Mesothelial cell of epicardium (in vitro differentiated cells): ENCODE measurements at regions not wholly inside any gene's neighbourhood (a gene's known extent, or its start where the extent isn't known, plus 50 kb on each side); places are given as distances from the start of the nearest gene placed in this dataset.
A peak's percentile ranks its signal among the peaks of the same experiment; 100 is the strongest.
"Not testable (repeated sequence)": the region's sequence is repeated elsewhere in the genome, so short reads cannot be mapped to it uniquely, and the experiment has no call there.

Source experiments
- DNase-seq, 2 experiments: peaks; one replicate each; pipeline ENCODE4 v3.0.0; 2021; ENCODE audit warnings: low spot score in 2 of 2; ENCODE audit not compliant: unreplicated experiment in 2 of 2
- H3K27ac Mint-ChIP-seq: 2 replicates; pipeline ENCODE4 v1.8.0; 2021; ENCODE audit warnings: mixed read lengths
- H3K27me3 Mint-ChIP-seq: 2 replicates; pipeline ENCODE4 v1.8.0; 2021; ENCODE audit warnings: low read depth, mixed read lengths
- H3K36me3 Mint-ChIP-seq: 2 replicates; pipeline ENCODE4 v1.8.0; 2021; ENCODE audit warnings: mixed read lengths
- H3K4me1 Mint-ChIP-seq: 2 replicates; pipeline ENCODE4 v1.8.0; 2021; ENCODE audit warnings: mixed read lengths
- H3K4me3 Mint-ChIP-seq: 2 replicates; pipeline ENCODE4 v1.8.0; 2021; ENCODE audit warnings: mild to moderate bottlenecking, moderate library complexity, mixed read lengths
- H3K9me3 Mint-ChIP-seq: 2 replicates; pipeline ENCODE4 v1.8.0; 2021; ENCODE audit warnings: mixed read lengths
- CTCF ChIP-seq: fragments of 200-600 bp; sonication (generic); IDR thresholded peaks from one replicate; pipeline ENCODE4 v1.5.0; 2021; ENCODE audit warnings: antibody characterized with exemption; ENCODE audit not compliant: unreplicated experiment

GRCh38 chr20:51924509-51924908 is 122.2 kb upstream of the SALL4 start:
- H3K27ac Mint-ChIP-seq, result no peak overlapping the region
- no peaks in the 10 kb centered on the region for H3K9me3 Mint-ChIP-seq
- H3K4me3 Mint-ChIP-seq, result no peak overlapping the region
- peaks cover 2% of the 10 kb centered on the region for H3K4me1 Mint-ChIP-seq
- H3K27me3 Mint-ChIP-seq, result no peaks in the 10 kb centered on the region
- DNase-seq, result no peak
- H3K36me3 Mint-ChIP-seq, result no peaks in the 10 kb centered on the region
- TF ChIP-seq CTCF, result no peak

GRCh38 chr20:51923633-51924032 is 121.3 kb upstream of the SALL4 start:
- no peak for DNase-seq
- no peak for TF ChIP-seq CTCF
- Mint-ChIP-seq H3K27ac (no peak overlapping the region), H3K4me1 (peaks cover 5% of the 10 kb centered on the region), H3K36me3 (no peaks in the 10 kb centered on the region), H3K4me3 (no peak overlapping the region), H3K27me3 (no peaks in the 10 kb centered on the region), H3K9me3 (no peaks in the 10 kb centered on the region)

GRCh38 chr20:51922812-51923211 is 120.5 kb upstream of the SALL4 start:
- H3K4me1 Mint-ChIP-seq, result peaks cover 13% of the 10 kb centered on the region
- not testable (repeated sequence) for H3K4me3 Mint-ChIP-seq, H3K9me3 Mint-ChIP-seq, H3K27me3 Mint-ChIP-seq, DNase-seq, H3K27ac Mint-ChIP-seq, H3K36me3 Mint-ChIP-seq

GRCh38 chr20:51918561-51918960 is 116.2 kb upstream of the SALL4 start:
- Mint-ChIP-seq H3K9me3 (no peaks in the 10 kb centered on the region), H3K4me1 (peaks cover 25% of the 10 kb centered on the region), H3K4me3 (no peak overlapping the region), H3K27me3 (no peaks in the 10 kb centered on the region), H3K27ac (peak overlapping the region; percentile 31), H3K36me3 (no peaks in the 10 kb centered on the region)
- no peak for TF ChIP-seq CTCF
- no peak for DNase-seq

- Mint-ChIP-seq H3K4me1 (peaks cover 26% of the 10 kb centered on the region), H3K27me3 (no peaks in the 10 kb centered on the region), H3K27ac (peak overlapping the region; percentile 31), H3K9me3 (no peaks in the 10 kb centered on the region), H3K36me3 (no peaks in the 10 kb centered on the region), H3K4me3 (no peak overlapping the region)
- DNase-seq, result no peak
- TF ChIP-seq CTCF, result no peak
Observed at GRCh38 chr20:51917886-51918535, 115.7 kb upstream of the SALL4 start.

- no peaks in the 10 kb centered on the region for H3K27me3 Mint-ChIP-seq
- H3K9me3 Mint-ChIP-seq, result no peaks in the 10 kb centered on the region
- no peak overlapping the region for H3K4me3 Mint-ChIP-seq
- no peaks in the 10 kb centered on the region for H3K36me3 Mint-ChIP-seq
- peaks cover 32% of the 10 kb centered on the region for H3K4me1 Mint-ChIP-seq
- H3K27ac Mint-ChIP-seq, result no peak overlapping the region
- no peak for DNase-seq
- no peak for TF ChIP-seq CTCF
Observed at GRCh38 chr20:51916244-51916643, 113.9 kb upstream of the SALL4 start.
